LNCaP clone FGC (cell line): ENCODE measurements at regions not wholly inside any gene's neighbourhood (a gene's known extent, or its start where the extent isn't known, plus 50 kb on each side); places are given as distances from the start of the nearest gene placed in this dataset.

Source experiments
- DNase-seq: peaks from one replicate; pipeline ENCODE4 v3.0.0-alpha.2; 2011; ENCODE audit warnings: low read depth
- H3K4me3 ChIP-seq: 2 replicates; pipeline ENCODE4 v1.5.1; 2011; ENCODE audit warnings: mild to moderate bottlenecking, low read depth, low read length, control low read depth
- TF ChIP-seq, protein P1 (sequence below): IDR thresholded peaks from 2 replicates; pipeline ENCODE4 v1.5.1; 2012; ENCODE audit warnings: mild to moderate bottlenecking; ENCODE audit not compliant: control insufficient read depth, insufficient read depth; ENCODE audit errors: extremely low read depth

DNA sequence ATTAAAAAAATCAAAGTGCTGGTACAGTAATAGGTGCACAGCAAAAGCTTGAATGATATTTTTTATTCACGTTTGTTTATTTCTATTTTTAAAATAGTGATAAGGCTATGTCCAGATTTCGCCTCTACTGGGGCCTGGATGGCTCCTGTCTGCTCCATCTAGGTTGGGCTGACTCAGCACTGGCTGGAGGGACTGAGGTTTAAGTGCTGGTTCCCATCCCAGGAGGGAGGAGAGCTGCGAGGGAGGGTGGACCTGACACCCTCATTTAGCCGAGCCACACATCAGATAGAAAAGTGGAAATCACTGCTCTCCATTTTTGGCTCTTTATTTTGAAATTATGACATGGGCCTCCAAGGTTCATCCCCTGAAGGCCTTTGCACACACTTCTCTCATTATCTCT lies 95.4 kb upstream of the AGBL1 start:
- no peak for DNase-seq
- no peak overlapping the region for H3K4me3 ChIP-seq
- TF ChIP-seq, protein P1, sequence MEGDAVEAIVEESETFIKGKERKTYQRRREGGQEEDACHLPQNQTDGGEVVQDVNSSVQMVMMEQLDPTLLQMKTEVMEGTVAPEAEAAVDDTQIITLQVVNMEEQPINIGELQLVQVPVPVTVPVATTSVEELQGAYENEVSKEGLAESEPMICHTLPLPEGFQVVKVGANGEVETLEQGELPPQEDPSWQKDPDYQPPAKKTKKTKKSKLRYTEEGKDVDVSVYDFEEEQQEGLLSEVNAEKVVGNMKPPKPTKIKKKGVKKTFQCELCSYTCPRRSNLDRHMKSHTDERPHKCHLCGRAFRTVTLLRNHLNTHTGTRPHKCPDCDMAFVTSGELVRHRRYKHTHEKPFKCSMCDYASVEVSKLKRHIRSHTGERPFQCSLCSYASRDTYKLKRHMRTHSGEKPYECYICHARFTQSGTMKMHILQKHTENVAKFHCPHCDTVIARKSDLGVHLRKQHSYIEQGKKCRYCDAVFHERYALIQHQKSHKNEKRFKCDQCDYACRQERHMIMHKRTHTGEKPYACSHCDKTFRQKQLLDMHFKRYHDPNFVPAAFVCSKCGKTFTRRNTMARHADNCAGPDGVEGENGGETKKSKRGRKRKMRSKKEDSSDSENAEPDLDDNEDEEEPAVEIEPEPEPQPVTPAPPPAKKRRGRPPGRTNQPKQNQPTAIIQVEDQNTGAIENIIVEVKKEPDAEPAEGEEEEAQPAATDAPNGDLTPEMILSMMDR = no peak

DNA sequence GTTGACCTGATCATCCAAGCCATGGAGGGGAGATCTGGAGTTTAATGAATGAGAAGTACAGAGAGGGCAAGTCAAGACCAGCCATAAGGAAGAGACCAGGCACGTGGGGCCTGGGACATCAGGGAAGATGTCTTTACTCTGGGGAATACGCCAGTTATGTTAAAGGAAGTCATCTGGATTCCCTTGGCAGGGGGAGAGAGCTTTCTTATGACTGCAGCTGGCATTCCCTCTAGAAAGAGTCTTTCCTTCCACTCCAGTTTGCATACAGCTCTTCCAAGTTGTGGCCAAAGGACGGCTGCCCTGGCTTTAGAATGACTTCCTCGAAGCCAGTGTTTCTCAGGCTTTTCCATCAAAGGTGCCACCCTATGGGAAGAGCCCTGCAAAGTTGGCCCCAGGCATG lies 93.6 kb upstream of the AGBL1 start:
- H3K4me3 ChIP-seq = no peak overlapping the region
- TF ChIP-seq, protein P1 = no peak
- no peak for DNase-seq

DNA sequence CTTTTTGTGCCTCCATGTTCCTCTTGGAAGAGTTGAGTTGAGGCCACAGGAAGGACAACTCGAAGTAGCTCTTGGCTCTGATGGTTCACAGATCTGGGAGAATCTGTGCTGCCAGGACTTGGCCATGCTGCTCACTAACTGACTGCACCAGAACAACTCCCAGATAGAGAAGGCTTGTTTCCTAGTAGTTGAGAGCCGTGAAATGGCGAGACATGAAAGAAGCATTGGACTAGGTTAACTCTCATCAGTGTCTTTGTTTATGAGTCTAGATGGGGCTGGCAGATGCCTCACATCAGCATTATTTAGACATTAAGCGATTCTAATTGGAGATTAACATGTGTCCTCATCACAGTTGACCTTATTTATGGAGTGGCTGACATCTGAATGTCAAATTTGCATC lies 92.9 kb upstream of the AGBL1 start:
- TF ChIP-seq, protein P1 = no peak
- H3K4me3 ChIP-seq = no peak overlapping the region
- no peak for DNase-seq

GRCh38 chr15:85988741-85989140 lies 90.9 kb upstream of the AGBL1 start:
- no peak for DNase-seq
- no peak overlapping the region for H3K4me3 ChIP-seq
- TF ChIP-seq, protein P1 = no peak

- TF ChIP-seq, protein P1 = no peak
- no peak for DNase-seq
Measured at GRCh38 chr15:85992224-85992623, 87.4 kb upstream of the AGBL1 start.

GRCh38 chr15:85993116-85993515 lies 86.6 kb upstream of the AGBL1 start:
- TF ChIP-seq, protein P1 = no peak
- no peak for DNase-seq
- H3K4me3 ChIP-seq = no peak overlapping the region

More at GRCh38 chr15:85992224-85992623, 87.4 kb upstream of the AGBL1 start:
- no peak overlapping the region for H3K4me3 ChIP-seq

- no peak for DNase-seq
Measured at GRCh38 chr15:85997618-85998017, 82.1 kb upstream of the AGBL1 start.

More at GRCh38 chr15:85997618-85998017, 82.1 kb upstream of the AGBL1 start:
- H3K4me3 ChIP-seq = no peak overlapping the region
- TF ChIP-seq, protein P1 = no peak
